ENCODE measurements at regions not wholly inside any gene's neighbourhood (a gene's known extent, or its start where the extent isn't known, plus 50 kb on each side); places are given as distances from the start of the nearest gene placed in this dataset.

DNA sequence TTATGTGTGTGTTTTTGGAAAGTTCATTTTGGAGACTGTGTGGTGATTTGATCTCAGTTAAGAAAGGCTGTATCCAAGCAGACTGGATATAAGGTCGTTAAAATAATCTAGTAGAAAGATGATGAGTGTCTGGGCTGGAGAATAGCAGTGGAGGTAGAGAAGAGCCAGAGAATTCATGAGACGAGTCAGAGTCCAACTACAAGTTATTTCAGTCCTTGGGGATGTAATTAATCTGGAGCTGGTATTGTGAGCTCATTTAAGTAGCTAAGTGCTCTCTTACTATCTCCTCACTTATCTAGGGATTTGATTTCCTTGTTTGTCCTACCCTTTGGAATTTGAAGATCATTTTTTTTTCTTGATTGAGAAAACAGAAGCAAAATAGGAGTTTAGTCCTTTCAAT, 1219.0 kb upstream of the ADGRL4 start:
- no peak for DNase-seq (ENCODE audit: low spot score)
- TF ChIP-seq, protein P1, sequence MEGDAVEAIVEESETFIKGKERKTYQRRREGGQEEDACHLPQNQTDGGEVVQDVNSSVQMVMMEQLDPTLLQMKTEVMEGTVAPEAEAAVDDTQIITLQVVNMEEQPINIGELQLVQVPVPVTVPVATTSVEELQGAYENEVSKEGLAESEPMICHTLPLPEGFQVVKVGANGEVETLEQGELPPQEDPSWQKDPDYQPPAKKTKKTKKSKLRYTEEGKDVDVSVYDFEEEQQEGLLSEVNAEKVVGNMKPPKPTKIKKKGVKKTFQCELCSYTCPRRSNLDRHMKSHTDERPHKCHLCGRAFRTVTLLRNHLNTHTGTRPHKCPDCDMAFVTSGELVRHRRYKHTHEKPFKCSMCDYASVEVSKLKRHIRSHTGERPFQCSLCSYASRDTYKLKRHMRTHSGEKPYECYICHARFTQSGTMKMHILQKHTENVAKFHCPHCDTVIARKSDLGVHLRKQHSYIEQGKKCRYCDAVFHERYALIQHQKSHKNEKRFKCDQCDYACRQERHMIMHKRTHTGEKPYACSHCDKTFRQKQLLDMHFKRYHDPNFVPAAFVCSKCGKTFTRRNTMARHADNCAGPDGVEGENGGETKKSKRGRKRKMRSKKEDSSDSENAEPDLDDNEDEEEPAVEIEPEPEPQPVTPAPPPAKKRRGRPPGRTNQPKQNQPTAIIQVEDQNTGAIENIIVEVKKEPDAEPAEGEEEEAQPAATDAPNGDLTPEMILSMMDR (IDR thresholded peaks at IDR 0.05; ENCODE audit: borderline replicate concordance, control extremely low read depth, extremely low read depth, insufficient read depth, missing control alignments), result no peak
- in situ Hi-C loops (cut with MboI; ENCODE audit: low sequenced_read_pairs, unreplicated experiment), result no loop called here

DNA sequence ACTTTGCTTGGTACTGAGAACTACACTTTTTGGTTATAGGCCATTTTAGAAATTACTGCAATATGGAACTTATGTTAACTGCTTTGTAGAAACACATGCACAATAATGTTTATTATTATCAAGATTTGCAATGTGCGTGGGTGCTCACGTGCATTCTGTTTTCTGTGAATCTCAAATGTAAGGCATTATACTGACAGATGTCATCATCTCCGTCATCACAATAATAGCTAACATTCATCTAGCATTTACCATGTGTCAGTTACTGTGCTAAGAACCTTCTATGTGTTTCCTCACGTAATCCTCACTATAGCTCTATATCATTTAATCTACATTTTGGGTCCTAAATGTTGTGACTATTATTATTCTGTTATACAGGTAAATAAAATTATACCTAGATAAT, 1214.8 kb upstream of the ADGRL4 start:
- no peak for DNase-seq (ENCODE audit: low spot score)
- TF ChIP-seq, protein P1 (IDR thresholded peaks at IDR 0.05; ENCODE audit: borderline replicate concordance, control extremely low read depth, extremely low read depth, insufficient read depth, missing control alignments), result no peak

DNA sequence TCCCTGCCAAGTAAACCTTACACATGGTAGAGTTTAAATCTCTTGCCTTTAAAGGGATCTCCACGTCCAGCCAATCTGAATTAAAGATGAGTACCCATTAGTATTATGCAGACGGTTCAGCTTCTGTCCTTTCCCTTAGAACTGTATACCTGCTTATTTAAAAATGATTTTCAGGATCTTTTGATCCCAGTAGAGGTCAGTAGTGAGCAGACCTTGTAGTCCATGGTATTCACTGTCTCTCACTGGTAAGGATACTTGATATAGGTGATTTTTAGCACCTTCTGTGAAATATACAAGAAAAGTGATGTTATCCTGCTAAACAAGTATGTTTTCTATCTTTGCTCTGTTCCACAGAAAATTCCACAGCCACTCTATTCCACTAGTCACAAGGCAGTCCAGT, 1211.6 kb upstream of the ADGRL4 start:
- in situ Hi-C loops (cut with MboI; ENCODE audit: low sequenced_read_pairs, unreplicated experiment), result no loop called here
- DNase-seq (ENCODE audit: low spot score), result peak; percentile 21
- TF ChIP-seq, protein P1 (IDR thresholded peaks at IDR 0.05; ENCODE audit: borderline replicate concordance, control extremely low read depth, extremely low read depth, insufficient read depth, missing control alignments), result no peak

More for the DNA sequence above, 1214.8 kb upstream of the ADGRL4 start:
- in situ Hi-C loops (cut with MboI; ENCODE audit: low sequenced_read_pairs, unreplicated experiment), result no loop called here

DNA sequence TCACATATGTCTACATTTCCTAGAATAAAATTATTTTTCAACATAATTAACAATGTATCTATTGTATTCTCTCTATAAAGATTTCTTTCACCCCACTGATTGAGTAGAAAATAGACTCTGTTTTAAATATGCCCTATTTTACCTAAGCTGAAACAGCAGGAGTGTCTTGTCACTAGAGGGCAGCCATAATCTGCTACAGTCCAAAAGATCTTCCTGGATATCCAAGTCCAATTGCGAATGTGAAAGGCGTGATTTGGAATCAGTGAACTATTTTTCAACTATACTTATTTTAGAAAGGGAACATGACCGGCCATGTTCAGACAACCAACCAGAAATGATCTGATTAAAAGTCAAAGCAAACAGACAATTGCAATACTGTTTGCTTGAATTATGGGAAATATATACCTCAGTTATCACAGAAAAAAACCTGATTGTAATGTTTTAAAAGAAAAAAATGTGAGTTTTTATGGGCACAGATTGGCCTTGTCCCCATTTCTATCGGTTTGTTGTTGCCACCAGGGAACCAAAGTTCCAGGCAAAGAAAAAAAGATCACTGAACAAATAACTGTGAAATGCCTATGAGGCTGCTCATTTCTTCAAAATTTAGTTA, 1211.0 kb upstream of the ADGRL4 start:
- TF ChIP-seq, protein P1 (IDR thresholded peaks at IDR 0.05; ENCODE audit: borderline replicate concordance, control extremely low read depth, extremely low read depth, insufficient read depth, missing control alignments), result peak; percentile 9
- in situ Hi-C loops (cut with MboI; ENCODE audit: low sequenced_read_pairs, unreplicated experiment), result no loop called here
- DNase-seq (ENCODE audit: low spot score), result no peak

DNA sequence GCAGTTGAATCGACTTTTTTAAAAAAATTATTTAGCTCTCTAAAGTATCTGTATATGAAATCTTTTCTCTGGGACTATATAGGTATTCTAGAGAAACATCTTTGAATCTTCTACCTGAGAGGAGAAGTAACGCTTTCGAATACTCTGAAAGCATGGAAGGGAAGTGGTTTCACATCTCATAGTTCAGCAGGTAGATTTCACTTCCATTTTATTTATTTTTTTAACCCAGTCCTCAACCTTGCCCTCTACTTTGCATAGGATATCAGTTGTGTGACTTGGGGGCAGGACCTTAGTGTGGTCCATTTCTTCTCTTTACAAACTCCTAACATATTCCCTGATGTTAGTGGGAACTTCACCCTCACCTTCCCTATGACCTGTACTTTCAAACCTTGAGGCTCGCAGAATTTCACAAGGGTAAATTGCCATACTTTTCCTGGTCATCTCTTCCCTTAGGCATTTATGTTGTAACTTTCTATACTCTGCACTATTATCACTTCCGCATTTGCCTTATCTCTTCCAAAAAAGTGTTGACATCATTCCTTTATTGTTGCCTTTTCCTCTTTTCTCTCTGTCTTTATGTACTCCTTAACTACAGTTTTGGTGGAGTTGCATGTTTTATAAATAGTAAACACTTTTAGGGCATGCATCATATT, 1208.5 kb upstream of the ADGRL4 start:
- TF ChIP-seq, protein P1 (IDR thresholded peaks at IDR 0.05; ENCODE audit: borderline replicate concordance, control extremely low read depth, extremely low read depth, insufficient read depth, missing control alignments), result no peak
- in situ Hi-C loops (cut with MboI; ENCODE audit: low sequenced_read_pairs, unreplicated experiment), result no loop called here
- no peak for DNase-seq (ENCODE audit: low spot score)

DNA sequence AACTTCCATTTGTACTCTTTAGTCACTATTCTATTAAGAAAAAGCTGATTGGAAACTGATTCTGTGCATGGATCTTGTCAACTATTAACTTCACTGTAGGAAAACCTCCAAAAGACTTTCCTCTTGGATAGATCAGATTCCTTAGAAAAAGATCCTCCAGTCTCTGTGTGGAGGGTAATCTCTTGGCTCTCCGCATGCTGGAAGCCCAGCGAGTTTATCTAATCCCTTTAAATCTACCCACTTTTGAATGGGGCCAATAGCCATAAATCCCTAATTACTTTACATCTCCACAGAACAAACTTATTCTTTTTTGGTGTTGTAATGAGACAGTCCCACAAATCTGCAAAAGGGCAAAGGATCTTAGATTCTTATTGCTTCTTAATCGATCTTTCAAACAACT, 1206.4 kb upstream of the ADGRL4 start:
- in situ Hi-C loops (cut with MboI; ENCODE audit: low sequenced_read_pairs, unreplicated experiment), result no loop called here

More for the DNA sequence above, 1206.4 kb upstream of the ADGRL4 start:
- DNase-seq (ENCODE audit: low spot score), result no peak
- TF ChIP-seq, protein P1 (IDR thresholded peaks at IDR 0.05; ENCODE audit: borderline replicate concordance, control extremely low read depth, extremely low read depth, insufficient read depth, missing control alignments), result no peak
